SK-N-SH (cell line): ENCODE measurements at regions not wholly inside any gene's neighbourhood (a gene's known extent, or its start where the extent isn't known, plus 50 kb on each side); places are given as distances from the start of the nearest gene placed in this dataset.

Experiments
- CTCF ChIA-PET: fragments of 300-600, 350-600 bp; formaldehyde crosslinking; extraction: SDS; loops from one replicate; lab custom pipeline; 2021; lab: Yijun Ruan, JAX
- POLR2A ChIA-PET: fragments of 350-600 bp; sonication (Branson Sonifier 250); formaldehyde crosslinking; extraction: SDS; loops from one replicate; lab custom pipeline; 2020; ENCODE audit warnings: antibody characterized with exemption, inconsistent platforms; lab: Yijun Ruan, JAX
- DNase-seq: peaks from one replicate; pipeline ENCODE4 v3.0.0; 2012
- H2AFZ ChIP-seq: fragments of 200-600 bp; sonication (generic); 2 replicates; pipeline ENCODE4 v1.8.1; 2016; ENCODE audit warnings: antibody characterized with exemption, mild to moderate bottlenecking, low read depth
- H3F3A ChIP-seq: fragments of 200-600 bp; sonication (generic); replicated peaks from 2 replicates; pipeline ENCODE3; 2016; ENCODE audit warnings: antibody characterized with exemption, mild to moderate bottlenecking; ENCODE audit not compliant: insufficient read depth
- H3K27ac ChIP-seq, 2 experiments: fragments of 200-500 bp in 1 of 2; fragments of 200-600 bp in 1 of 2; sonication (Bioruptor generic) in 1 of 2; sonication (generic), shearing (Covaris generic) in 1 of 2; 2 replicates each; pipeline versions ENCODE4 v1.5.1 to v1.6.1; 2014 to 2016; ENCODE audit warnings: low read depth in 2 of 2, inconsistent platforms in 1 of 2, low read length in 1 of 2, mild to moderate bottlenecking in 1 of 2, mixed read lengths in 1 of 2
- H3K27me3 ChIP-seq: fragments of 200-600 bp; sonication (generic), shearing (Covaris generic); 2 replicates; pipeline ENCODE4 v1.6.1; 2016; ENCODE audit warnings: mixed run types; ENCODE audit not compliant: insufficient read depth
- H3K36me3 ChIP-seq, 2 experiments: fragments of 200-500 bp in 1 of 2; fragments of 200-600 bp in 1 of 2; sonication (Bioruptor generic) in 1 of 2; sonication (generic) in 1 of 2; replicated peaks in 1 of 2; 2 replicates each; pipeline versions ENCODE3 to v1.5.1; 2014 to 2016; ENCODE audit warnings: low read length in 1 of 2, mild to moderate bottlenecking in 1 of 2; ENCODE audit not compliant: insufficient read depth in 2 of 2, control insufficient read depth in 1 of 2
- H3K4me1 ChIP-seq, 2 experiments: fragments of 200-500 bp in 1 of 2; fragments of 200-600 bp in 1 of 2; sonication (Bioruptor generic) in 1 of 2; sonication (generic), shearing (Covaris generic) in 1 of 2; 2 replicates each; pipeline versions ENCODE4 v1.5.1 to v1.6.1; 2014 to 2016; ENCODE audit warnings: low read depth in 1 of 2, low read length in 1 of 2, mixed run types in 1 of 2; ENCODE audit not compliant: insufficient read depth in 2 of 2, control insufficient read depth in 1 of 2
- H3K4me2 ChIP-seq: fragments of 200-600 bp; sonication (generic), shearing (Covaris generic); 2 replicates; pipeline ENCODE4 v1.6.1; 2017; ENCODE audit warnings: mixed run types
- H3K4me3 ChIP-seq, 2 experiments: fragments of 200-500 bp in 1 of 2; fragments of 200-600 bp in 1 of 2; sonication (Bioruptor generic) in 1 of 2; sonication (generic), shearing (Covaris generic) in 1 of 2; 2 replicates each; pipeline versions ENCODE4 v1.5.1 to v1.8.1; 2014 to 2016; ENCODE audit warnings: low read depth in 2 of 2, inconsistent platforms in 1 of 2, low read length in 1 of 2, mild to moderate bottlenecking in 1 of 2, mixed read lengths in 1 of 2, moderate library complexity in 1 of 2
- H3K79me2 ChIP-seq: fragments of 200-600 bp; sonication (generic); 2 replicates; pipeline ENCODE4 v1.8.1; 2017; ENCODE audit warnings: mild to moderate bottlenecking; ENCODE audit not compliant: insufficient read depth
- H3K9ac ChIP-seq: fragments of 200-600 bp; sonication (generic); 2 replicates; pipeline ENCODE4 v1.6.1; 2017; ENCODE audit warnings: mixed run types
- H3K9me2 ChIP-seq: fragments of 200-600 bp; sonication (generic); 2 replicates; pipeline ENCODE4 v1.6.1; 2017; ENCODE audit warnings: mixed run types
- H3K9me3 ChIP-seq: fragments of 200-600 bp; sonication (generic); 2 replicates; pipeline ENCODE4 v1.6.1; 2017; ENCODE audit warnings: mixed run types, mild to moderate bottlenecking, moderate library complexity
- H4K20me1 ChIP-seq: fragments of 200-600 bp; sonication (generic); 2 replicates; pipeline ENCODE4 v1.6.1; 2017; ENCODE audit warnings: mild to moderate bottlenecking, mixed run types; ENCODE audit not compliant: insufficient read depth
- CTCF ChIP-seq: fragments of 200-600 bp; sonication (generic); IDR thresholded peaks from 2 replicates; pipeline ENCODE4 v1.6.1; 2017; ENCODE audit warnings: antibody characterized with exemption, mild to moderate bottlenecking, moderate library complexity
- ELF1 ChIP-seq: IDR thresholded peaks from 2 replicates; pipeline ENCODE4 v1.4.0; 2012
- EP300 ChIP-seq, 2 experiments: IDR thresholded peaks; 2 replicates each; pipeline versions ENCODE4 v1.4.0 to v1.6.1; 2012; ENCODE audit warnings: borderline replicate concordance in 1 of 2, low read depth in 1 of 2, low read length in 1 of 2
- EZH2phosphoT487 ChIP-seq: fragments of 200-600 bp; sonication (generic); IDR thresholded peaks from 2 replicates; pipeline ENCODE4 v1.6.1; 2017; ENCODE audit warnings: low read depth, mixed run types, mild to moderate bottlenecking, antibody characterized with exemption, moderate library complexity, borderline replicate concordance
- FOSL2 ChIP-seq: IDR thresholded peaks from 2 replicates; pipeline ENCODE4 v1.4.0; 2012; ENCODE audit warnings: low read depth, mild to moderate bottlenecking, moderate library complexity, borderline replicate concordance
- FOXM1 ChIP-seq: IDR thresholded peaks from 2 replicates; pipeline ENCODE4 v1.4.0; 2012; ENCODE audit warnings: low read depth, mild to moderate bottlenecking
- GABPA ChIP-seq: IDR thresholded peaks from 2 replicates; pipeline ENCODE4 v1.4.0; 2012; ENCODE audit warnings: low read depth, mild to moderate bottlenecking
- GATA2 ChIP-seq: sonication (generic); formaldehyde crosslinking; IDR thresholded peaks from 2 replicates; pipeline ENCODE4 v1.5.0; 2020; ENCODE audit warnings: mild to moderate bottlenecking, missing genetic modification reagents
- IRF3 ChIP-seq: fragments of 150-350 bp; IDR thresholded peaks from 2 replicates; pipeline ENCODE4 v1.6.1; 2016; ENCODE audit warnings: mild to moderate bottlenecking, low read depth, low read length
- JUND ChIP-seq: IDR thresholded peaks from 2 replicates; pipeline ENCODE4 v1.4.0; 2012
- PBX3 ChIP-seq: IDR thresholded peaks from 2 replicates; pipeline ENCODE4; 2012
- POLR2AphosphoS5 ChIP-seq: IDR thresholded peaks from 2 replicates; pipeline ENCODE4 v1.6.1; 2012; ENCODE audit warnings: low read depth, low read length
- RCOR1 ChIP-seq: fragments of 150-350 bp; IDR thresholded peaks from 2 replicates; pipeline ENCODE4 v1.6.1; 2017; ENCODE audit warnings: antibody characterized with exemption, low read length
- RFX5 ChIP-seq: IDR thresholded peaks from 2 replicates; pipeline ENCODE4 v1.6.1; 2012; ENCODE audit warnings: mild to moderate bottlenecking, improper control_type of control experiment, low read length
- RXRA ChIP-seq: IDR thresholded peaks from 2 replicates; pipeline ENCODE4 v1.4.0; 2012; ENCODE audit warnings: low read depth, mild to moderate bottlenecking, borderline replicate concordance
- SMC3 ChIP-seq: IDR thresholded peaks from 2 replicates; pipeline ENCODE4 v1.6.1; 2012; ENCODE audit warnings: low read depth, low read length, improper control_type of control experiment
- TAF1 ChIP-seq: IDR thresholded peaks from 2 replicates; pipeline ENCODE4 v1.6.1; 2012; ENCODE audit warnings: low read depth, mild to moderate bottlenecking, low read length, moderate library complexity, borderline replicate concordance
- TCF12 ChIP-seq: IDR thresholded peaks from 2 replicates; pipeline ENCODE4 v1.4.0; 2012
- TEAD4 ChIP-seq: IDR thresholded peaks from 2 replicates; pipeline ENCODE4 v1.4.0; 2012; ENCODE audit warnings: mild to moderate bottlenecking, borderline replicate concordance; ENCODE audit not compliant: insufficient read depth
- USF1 ChIP-seq: IDR thresholded peaks from 2 replicates; pipeline ENCODE4 v1.4.0; 2012; ENCODE audit warnings: low read depth, borderline replicate concordance
- USF2 ChIP-seq: fragments of 150-350 bp; IDR thresholded peaks from 2 replicates; pipeline ENCODE4 v1.6.1; 2017; ENCODE audit warnings: antibody characterized with exemption, low read length, low read depth, borderline replicate concordance
- YY1 ChIP-seq: IDR thresholded peaks from 2 replicates; pipeline ENCODE4 v1.4.0; 2012; ENCODE audit warnings: low read depth, mild to moderate bottlenecking
- ZBTB33 ChIP-seq: IDR thresholded peaks from 2 replicates; pipeline ENCODE4 v1.4.0; 2012; ENCODE audit warnings: low read depth, borderline replicate concordance
- WGBS: methylation state at CpG from one replicate; pipeline ENCODE4 v1.1.6; 2017; ENCODE audit warnings: low lambda C conversion rate; 5-methylcytosine and 5-hydroxymethylcytosine counted together

GRCh38 chr5:114839360-114839759 is 330.3 kb downstream of the TRIM36 start:
- no peak overlapping the region for H2AFZ ChIP-seq
- no peaks in the 10 kb centered on the region for H3K9me2 ChIP-seq
- H3K9me3 ChIP-seq, result peaks cover 6% of the 10 kb centered on the region; the same call in 1 of the 2 replicates
- ChIA-PET CTCF (no interaction called here), POLR2A (no interaction called here)
- no peak overlapping the region for H3K4me2 ChIP-seq
- no peak for DNase-seq
- TF ChIP-seq RCOR1, result no peak
- TF ChIP-seq RFX5, result no peak
- no peak for TF ChIP-seq RXRA
- no peaks in the 10 kb centered on the region for H3K36me3 ChIP-seq
- no peaks in the 10 kb centered on the region for H3K4me1 ChIP-seq
- H3K4me3 ChIP-seq, result no peak overlapping the region
- no peak overlapping the region for H3K9ac ChIP-seq
- H4K20me1 ChIP-seq, result no peaks in the 10 kb centered on the region
- H3F3A ChIP-seq, result no peaks in the 10 kb centered on the region
- H3K27ac ChIP-seq, result no peak overlapping the region
- WGBS, result 11% methylated on average over 5 of the region's 5 CpGs
- no peaks in the 10 kb centered on the region for H3K79me2 ChIP-seq
- H3K27me3 ChIP-seq, result no peaks in the 10 kb centered on the region

GRCh38 chr5:114838937-114839336 is 330.8 kb downstream of the TRIM36 start:
- H3K4me2 ChIP-seq, result no peak overlapping the region
- H3K9me2 ChIP-seq, result no peaks in the 10 kb centered on the region
- no peak for DNase-seq
- WGBS, result 0% methylated on average over 2 of the region's 2 CpGs
- H3K79me2 ChIP-seq, result no peaks in the 10 kb centered on the region
- no peak overlapping the region for H3K9ac ChIP-seq
- no peak overlapping the region for H2AFZ ChIP-seq
- no peaks in the 10 kb centered on the region for H3K36me3 ChIP-seq
- H3F3A ChIP-seq, result no peaks in the 10 kb centered on the region
- H3K27me3 ChIP-seq, result no peaks in the 10 kb centered on the region
- POLR2A ChIA-PET, result no interaction called here
- peaks cover 6% of the 10 kb centered on the region; the same call in 1 of the 2 replicates for H3K9me3 ChIP-seq
- CTCF ChIA-PET, result no interaction called here
- no peak overlapping the region for H3K27ac ChIP-seq
- H3K4me3 ChIP-seq, result no peak overlapping the region
- TF ChIP-seq CTCF (no peak), SMC3 (no peak), ZBTB33 (no peak), TAF1 (no peak), TCF12 (no peak), GATA2 (no peak), EP300 (IDR thresholded peaks at IDR 0.05; ENCODE audit: borderline replicate concordance in 1 of 2, low read depth in 1 of 2, low read length in 1 of 2) (no peak), IRF3 (no peak), GABPA (no peak), USF1 (no peak), EZH2phosphoT487 (no peak), PBX3 (no peak), YY1 (no peak), JUND (no peak), USF2 (no peak), ELF1 (no peak), POLR2AphosphoS5 (no peak), FOXM1 (no peak), TEAD4 (no peak), FOSL2 (no peak)
- TF ChIP-seq, all 33 proteins: peak for 0
- H3K4me1 ChIP-seq, result no peaks in the 10 kb centered on the region
- no peaks in the 10 kb centered on the region for H4K20me1 ChIP-seq
